ENCODE measurements at regions not wholly inside any gene's neighbourhood (a gene's known extent, or its start where the extent isn't known, plus 50 kb on each side); places are given as distances from the start of the nearest gene placed in this dataset.
"Not testable (repeated sequence)": the region's sequence is repeated elsewhere in the genome, so short reads cannot be mapped to it uniquely, and the experiment has no call there.

- no peak for DNase-seq (ENCODE audit: insufficient read length)
- TF ChIP-seq TAF1 (IDR thresholded peaks at IDR 0.05; ENCODE audit: borderline replicate concordance, low read depth, low read length) (no peak), POLR2A (IDR thresholded peaks at IDR 0.05; ENCODE audit: low read depth, low read length) (no peak), POLR2AphosphoS5 (IDR thresholded peaks at IDR 0.05; ENCODE audit: low read depth, low read length) (no peak)
- no peak for FAIRE-seq
These were observed 62.5 kb downstream of the MRPL36 start for GRCh38 chr5:1736889-1737711.

DNA sequence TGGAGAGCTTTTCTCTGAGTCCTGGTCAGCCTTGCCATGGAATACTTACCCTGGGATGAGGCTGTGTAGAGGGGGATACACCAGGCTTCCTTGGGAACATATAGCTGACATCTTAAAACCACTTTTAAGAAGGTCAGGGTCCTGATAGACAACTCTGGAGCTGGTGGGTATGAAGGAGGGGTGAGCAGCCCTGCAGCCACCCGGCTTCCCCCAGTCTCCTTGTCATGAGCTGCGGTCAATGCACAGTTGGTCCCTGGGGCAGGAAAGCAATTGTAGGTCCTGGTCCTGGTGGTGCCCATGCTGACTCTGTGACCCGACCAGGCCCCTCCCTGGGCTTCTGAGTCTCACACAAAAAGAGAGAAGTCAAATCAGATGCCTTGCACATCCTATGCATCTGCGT, 63.6 kb downstream of the MRPL36 start:
- FAIRE-seq (no peak), DNase-seq (ENCODE audit: insufficient read length) (no peak)
- TF ChIP-seq TAF1 (IDR thresholded peaks at IDR 0.05; ENCODE audit: borderline replicate concordance, low read depth, low read length): no peak
- no peak for TF ChIP-seq POLR2A (IDR thresholded peaks at IDR 0.05; ENCODE audit: low read depth, low read length)
- TF ChIP-seq POLR2AphosphoS5 (IDR thresholded peaks at IDR 0.05; ENCODE audit: low read depth, low read length): no peak

DNA sequence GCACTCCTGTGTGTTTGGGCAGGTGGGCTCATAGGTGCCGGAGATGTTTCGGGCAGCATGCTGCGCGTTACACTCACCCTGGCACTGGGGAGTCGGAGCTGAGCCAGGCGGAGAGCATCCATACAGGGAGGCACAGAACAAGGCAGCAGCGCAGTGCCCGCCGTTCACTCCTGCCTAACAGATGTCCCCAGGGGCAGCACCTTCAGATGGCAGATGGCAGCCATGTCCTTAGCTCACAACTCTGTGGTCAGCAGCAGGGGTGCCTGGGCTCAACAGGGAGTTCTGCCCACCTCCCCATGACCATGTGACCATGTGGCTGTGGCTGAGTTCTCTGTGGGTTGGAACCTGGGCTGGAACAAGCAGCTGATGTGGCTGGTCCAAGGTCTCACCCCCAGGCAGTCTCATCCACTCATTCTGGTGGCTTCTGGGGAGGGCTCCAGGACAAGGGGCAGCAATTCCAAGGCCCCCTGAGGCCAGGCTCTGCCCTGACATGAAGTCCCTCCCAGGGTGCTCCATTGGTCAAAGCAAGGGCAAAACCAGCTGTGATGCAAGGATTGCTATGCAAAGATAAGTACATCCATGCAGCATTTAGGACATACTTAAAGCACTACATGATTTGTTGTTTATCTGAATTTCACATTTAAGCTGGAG, 64.2 kb downstream of the MRPL36 start:
- DNase-seq (ENCODE audit: insufficient read length) (no peak), FAIRE-seq (no peak)
- TF ChIP-seq TAF1 (IDR thresholded peaks at IDR 0.05; ENCODE audit: borderline replicate concordance, low read depth, low read length) (no peak), POLR2A (IDR thresholded peaks at IDR 0.05; ENCODE audit: low read depth, low read length) (no peak), POLR2AphosphoS5 (IDR thresholded peaks at IDR 0.05; ENCODE audit: low read depth, low read length) (no peak)

- DNase-seq (ENCODE audit: insufficient read length) (no peak), FAIRE-seq (no peak)
- TF ChIP-seq POLR2AphosphoS5 (IDR thresholded peaks at IDR 0.05; ENCODE audit: low read depth, low read length): no peak
- TF ChIP-seq POLR2A (IDR thresholded peaks at IDR 0.05; ENCODE audit: low read depth, low read length): no peak
- TF ChIP-seq TAF1 (IDR thresholded peaks at IDR 0.05; ENCODE audit: borderline replicate concordance, low read depth, low read length): no peak
These were observed 64.7 kb downstream of the MRPL36 start for GRCh38 chr5:1734908-1735289.

GRCh38 chr5:1734271-1734907, 65.2 kb downstream of the MRPL36 start:
- TF ChIP-seq POLR2A (IDR thresholded peaks at IDR 0.05; ENCODE audit: low read depth, low read length) (no peak), POLR2AphosphoS5 (IDR thresholded peaks at IDR 0.05; ENCODE audit: low read depth, low read length) (no peak), TAF1 (IDR thresholded peaks at IDR 0.05; ENCODE audit: borderline replicate concordance, low read depth, low read length) (no peak)
- DNase-seq (ENCODE audit: insufficient read length) (no peak), FAIRE-seq (no peak)

GRCh38 chr5:1733369-1733768, 66.3 kb downstream of the MRPL36 start:
- TF ChIP-seq TAF1 (IDR thresholded peaks at IDR 0.05; ENCODE audit: borderline replicate concordance, low read depth, low read length) (no peak), POLR2A (IDR thresholded peaks at IDR 0.05; ENCODE audit: low read depth, low read length) (no peak), POLR2AphosphoS5 (IDR thresholded peaks at IDR 0.05; ENCODE audit: low read depth, low read length) (no peak)
- FAIRE-seq (no peak), DNase-seq (ENCODE audit: insufficient read length) (no peak)

DNA sequence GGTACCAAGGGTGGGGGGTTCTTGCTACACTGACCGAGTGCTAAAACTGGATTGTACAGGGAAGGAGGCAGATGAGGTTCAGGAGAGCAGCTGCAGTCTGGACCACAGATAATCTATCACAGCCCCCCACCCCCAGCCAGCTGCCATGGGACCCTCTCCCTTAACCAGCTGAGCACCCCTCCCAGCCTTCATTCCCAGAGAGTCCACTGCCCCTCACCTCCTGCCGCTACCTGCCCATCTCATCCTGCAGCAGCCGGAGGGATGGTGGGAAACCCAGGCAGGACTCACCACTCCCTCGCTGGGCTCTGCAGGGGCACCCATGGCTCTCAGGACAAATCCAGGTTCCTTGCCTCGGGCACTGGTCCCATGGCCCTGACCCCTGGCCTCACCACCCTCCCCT, 66.7 kb downstream of the MRPL36 start:
- DNase-seq (ENCODE audit: insufficient read length) (no peak), FAIRE-seq (no peak)
- TF ChIP-seq POLR2A (IDR thresholded peaks at IDR 0.05; ENCODE audit: low read depth, low read length): no peak
- no peak for TF ChIP-seq POLR2AphosphoS5 (IDR thresholded peaks at IDR 0.05; ENCODE audit: low read depth, low read length)
- no peak for TF ChIP-seq TAF1 (IDR thresholded peaks at IDR 0.05; ENCODE audit: borderline replicate concordance, low read depth, low read length)

DNA sequence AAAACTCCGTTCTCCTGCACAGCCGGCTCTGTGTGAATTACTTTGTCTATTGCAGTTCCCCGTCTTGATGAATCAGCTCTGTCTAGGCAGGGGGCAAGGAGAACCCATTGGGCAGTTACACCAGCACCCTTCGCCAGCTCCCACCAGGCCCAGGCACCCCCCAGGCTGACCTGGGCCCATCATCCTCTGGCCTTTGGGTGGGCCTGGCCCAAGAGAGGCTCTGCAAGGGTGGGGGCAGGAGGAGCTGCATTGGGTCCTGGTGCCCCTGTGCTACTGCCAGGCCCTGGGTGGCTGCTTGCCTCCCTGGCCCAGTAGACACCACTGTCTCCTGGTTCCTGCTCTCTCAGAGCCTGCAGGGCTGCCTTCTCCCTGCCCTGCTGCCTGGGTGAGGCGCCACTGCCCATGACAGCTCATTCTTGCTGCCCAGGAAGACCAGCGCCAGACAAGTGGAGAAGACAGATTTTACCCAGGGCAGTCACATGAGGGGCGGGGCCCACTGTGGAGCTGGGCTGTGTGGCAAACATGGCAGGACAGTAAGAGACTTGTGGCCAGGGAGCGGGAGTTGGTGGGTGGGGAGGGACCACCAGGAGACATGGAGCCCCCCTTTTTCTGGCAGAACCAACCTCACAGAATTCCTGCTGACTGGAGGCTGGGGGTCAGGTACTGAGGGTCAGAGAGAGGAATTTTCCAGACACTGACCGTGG, 67.2 kb downstream of the MRPL36 start:
- FAIRE-seq (no peak), DNase-seq (ENCODE audit: insufficient read length) (no peak)
- TF ChIP-seq TAF1 (IDR thresholded peaks at IDR 0.05; ENCODE audit: borderline replicate concordance, low read depth, low read length) (no peak), POLR2AphosphoS5 (IDR thresholded peaks at IDR 0.05; ENCODE audit: low read depth, low read length) (no peak), POLR2A (IDR thresholded peaks at IDR 0.05; ENCODE audit: low read depth, low read length) (no peak)

DNA sequence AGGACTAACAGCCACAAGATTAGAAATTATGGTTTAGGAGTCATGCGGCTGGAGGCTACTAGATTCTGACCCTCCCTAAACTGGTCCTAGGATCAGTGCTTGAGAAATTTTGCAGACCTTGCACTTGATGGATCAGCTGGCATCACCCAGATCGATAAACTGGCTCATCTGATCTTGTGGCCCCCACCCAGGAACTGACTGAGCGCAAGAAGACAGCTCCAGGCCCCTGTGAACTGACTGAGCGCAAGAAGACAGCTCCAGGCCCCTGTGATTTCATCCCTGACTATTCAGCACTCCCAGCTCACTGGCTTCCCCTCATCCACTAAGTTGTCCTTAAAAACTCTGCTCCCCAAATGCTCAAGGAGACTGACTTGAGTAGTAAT, 67.8 kb downstream of the MRPL36 start:
- not testable (repeated sequence) for FAIRE-seq; DNase-seq (ENCODE audit: insufficient read length)

- no peak for TF ChIP-seq POLR2AphosphoS5 (IDR thresholded peaks at IDR 0.05; ENCODE audit: low read depth, low read length)
- no peak for TF ChIP-seq TAF1 (IDR thresholded peaks at IDR 0.05; ENCODE audit: borderline replicate concordance, low read depth, low read length)
- TF ChIP-seq POLR2A (IDR thresholded peaks at IDR 0.05; ENCODE audit: low read depth, low read length): no peak
- no peak for FAIRE-seq
- DNase-seq (ENCODE audit: insufficient read length): no peak
These were observed 68.5 kb downstream of the MRPL36 start for GRCh38 chr5:1731091-1731639.

DNA sequence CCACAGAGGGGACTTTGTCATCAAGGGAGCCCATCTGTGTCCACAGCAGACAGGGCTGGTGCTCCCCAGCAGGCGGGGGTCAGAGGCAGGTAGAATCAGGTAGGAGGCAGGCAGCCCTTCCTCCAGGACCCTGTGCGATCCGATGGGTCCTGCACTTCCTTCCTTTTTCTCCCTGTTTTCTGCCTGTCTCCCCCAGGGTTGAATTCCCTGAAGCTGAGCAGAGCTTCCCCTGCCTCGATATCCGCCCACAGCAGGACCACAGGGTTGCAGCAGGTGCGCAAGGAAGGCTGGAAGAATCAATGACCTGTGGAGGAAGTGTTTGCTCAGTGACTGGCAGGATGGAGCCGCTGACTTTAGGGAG, 69.2 kb downstream of the MRPL36 start:
- TF ChIP-seq POLR2A (IDR thresholded peaks at IDR 0.05; ENCODE audit: low read depth, low read length) (no peak), TAF1 (IDR thresholded peaks at IDR 0.05; ENCODE audit: borderline replicate concordance, low read depth, low read length) (no peak), POLR2AphosphoS5 (IDR thresholded peaks at IDR 0.05; ENCODE audit: low read depth, low read length) (no peak)
- DNase-seq (ENCODE audit: insufficient read length) (no peak), FAIRE-seq (no peak)
